COLO829 (cell line): ENCODE measurements at regions not wholly inside any gene's neighbourhood (a gene's known extent, or its start where the extent isn't known, plus 50 kb on each side); places are given as distances from the start of the nearest gene placed in this dataset.

ENCODE experiments used
- DNase-seq: peaks from one replicate; pipeline ENCODE4 v3.0.0; 2012; ENCODE audit warnings: low spot score

GRCh38 chr9:108676355-108676754, 179.4 kb downstream of the ACTL7B start:
- no peak for DNase-seq

DNA sequence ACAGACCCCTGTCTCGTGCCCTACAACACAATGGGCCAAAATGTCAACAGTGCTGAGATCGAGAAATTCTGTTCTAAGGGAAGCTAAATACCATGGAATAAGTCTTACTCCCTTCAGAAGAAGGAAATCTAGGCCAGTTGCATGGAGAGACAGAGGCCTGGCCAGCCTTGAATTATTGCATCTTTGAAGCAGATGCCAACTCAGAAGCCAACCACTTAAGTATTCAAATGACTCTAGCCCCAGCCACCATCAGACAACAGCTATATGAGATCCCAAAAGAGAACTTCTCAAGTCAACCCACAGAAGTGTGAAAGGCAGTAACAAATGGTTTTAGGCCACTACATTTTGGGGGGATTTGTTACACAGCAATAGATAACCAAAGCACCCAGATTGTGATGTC, 180.1 kb downstream of the ACTL7B start:
- no peak for DNase-seq

DNA sequence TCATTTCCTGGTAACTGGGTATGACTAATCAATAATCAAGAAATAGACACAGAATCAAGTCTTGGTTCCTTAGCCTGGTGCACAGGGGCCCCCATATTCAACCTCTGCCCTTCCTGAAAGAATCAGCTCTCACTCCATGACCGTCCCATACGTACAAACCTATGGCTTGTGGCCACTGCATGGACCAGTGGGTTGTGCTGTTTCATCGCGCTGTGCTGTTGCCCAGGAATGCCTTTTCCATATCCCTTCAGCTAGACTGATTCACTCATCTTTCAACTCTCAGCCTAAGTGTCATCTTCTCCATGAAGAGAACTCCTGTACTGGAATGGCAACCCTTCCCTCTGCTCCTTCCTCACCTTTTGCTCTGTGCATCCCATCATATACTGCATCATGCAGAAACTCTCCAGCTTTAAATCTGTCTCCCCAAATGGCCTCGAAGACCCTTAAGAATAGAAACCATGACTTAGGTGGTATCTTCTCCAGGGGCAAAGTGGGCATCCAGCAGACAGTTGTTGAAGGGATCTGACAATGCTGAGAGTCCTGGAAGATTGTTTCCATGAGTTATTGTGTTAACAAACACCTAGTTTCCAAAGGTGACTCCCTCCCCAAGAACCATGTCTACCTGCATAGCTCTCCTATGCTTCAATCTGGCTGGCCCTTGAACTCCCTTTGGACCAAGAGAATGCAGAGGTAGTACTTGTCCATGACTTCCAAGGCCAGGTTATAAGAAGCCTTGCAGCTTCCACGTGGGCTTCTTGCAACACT, 180.8 kb downstream of the ACTL7B start:
- DNase-seq = no peak

DNA sequence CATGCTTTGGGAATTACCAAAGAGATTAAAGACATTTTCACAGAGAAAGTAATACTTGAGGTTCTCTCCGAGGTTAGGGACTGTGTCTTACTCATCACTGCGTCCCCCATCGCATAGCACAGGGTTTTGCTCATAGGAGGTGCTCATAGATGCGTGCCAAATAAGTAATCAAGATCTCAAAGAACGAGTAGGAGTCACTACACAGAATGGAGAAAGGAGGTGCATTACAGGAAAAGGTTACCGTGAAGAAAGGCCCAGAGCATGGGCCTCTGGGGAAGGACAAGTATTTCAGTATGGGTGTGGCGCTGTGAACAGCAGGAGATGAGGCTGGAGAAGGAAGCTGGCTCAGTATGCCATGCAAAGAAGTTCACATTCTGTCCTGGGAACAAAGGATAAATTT, 182.4 kb downstream of the ACTL7B start:
- no peak for DNase-seq

GRCh38 chr9:108672475-108673190, 183.2 kb downstream of the ACTL7B start:
- no peak for DNase-seq

- DNase-seq = no peak
Observed at GRCh38 chr9:108671794-108672193, 184.0 kb downstream of the ACTL7B start.

DNA sequence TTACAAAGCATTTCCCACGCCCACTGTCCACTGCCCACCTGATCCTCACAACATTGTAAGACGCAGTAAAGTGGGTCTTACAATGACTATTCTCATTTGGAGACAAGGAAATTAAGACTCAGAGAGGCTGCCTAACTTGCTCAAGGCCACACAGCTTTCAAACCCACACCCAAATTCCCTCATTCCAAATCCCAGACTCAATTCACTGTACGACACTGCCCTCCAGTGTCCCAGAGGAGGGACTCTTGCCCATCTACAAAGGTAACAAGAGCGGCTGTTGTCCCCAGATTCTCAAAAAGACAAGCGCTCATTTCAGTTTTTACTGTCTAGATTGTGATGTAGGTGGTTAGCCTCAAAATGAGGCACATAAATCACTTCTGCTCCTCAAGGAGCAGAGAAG, 184.6 kb downstream of the ACTL7B start:
- DNase-seq = peak; percentile 58

DNA sequence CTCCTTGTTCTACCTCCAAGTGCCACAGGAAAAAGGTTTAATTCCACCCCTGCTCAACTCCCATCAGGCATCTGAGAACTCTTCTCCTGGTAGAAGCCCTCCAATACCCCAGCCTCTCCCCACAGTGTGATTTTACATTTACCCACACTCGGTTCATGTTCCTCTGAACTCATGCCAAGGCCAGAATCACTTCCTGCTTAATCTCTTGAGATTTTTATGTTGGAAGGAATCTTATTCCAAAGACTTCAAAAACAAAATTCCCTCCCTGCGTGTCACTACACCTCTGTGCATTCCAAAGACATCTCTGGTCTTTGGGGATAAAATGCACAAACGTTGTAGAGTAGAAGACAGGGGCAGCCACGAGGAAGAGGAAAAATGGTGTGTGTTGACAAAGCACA, 186.8 kb downstream of the ACTL7B start:
- DNase-seq = no peak

DNA sequence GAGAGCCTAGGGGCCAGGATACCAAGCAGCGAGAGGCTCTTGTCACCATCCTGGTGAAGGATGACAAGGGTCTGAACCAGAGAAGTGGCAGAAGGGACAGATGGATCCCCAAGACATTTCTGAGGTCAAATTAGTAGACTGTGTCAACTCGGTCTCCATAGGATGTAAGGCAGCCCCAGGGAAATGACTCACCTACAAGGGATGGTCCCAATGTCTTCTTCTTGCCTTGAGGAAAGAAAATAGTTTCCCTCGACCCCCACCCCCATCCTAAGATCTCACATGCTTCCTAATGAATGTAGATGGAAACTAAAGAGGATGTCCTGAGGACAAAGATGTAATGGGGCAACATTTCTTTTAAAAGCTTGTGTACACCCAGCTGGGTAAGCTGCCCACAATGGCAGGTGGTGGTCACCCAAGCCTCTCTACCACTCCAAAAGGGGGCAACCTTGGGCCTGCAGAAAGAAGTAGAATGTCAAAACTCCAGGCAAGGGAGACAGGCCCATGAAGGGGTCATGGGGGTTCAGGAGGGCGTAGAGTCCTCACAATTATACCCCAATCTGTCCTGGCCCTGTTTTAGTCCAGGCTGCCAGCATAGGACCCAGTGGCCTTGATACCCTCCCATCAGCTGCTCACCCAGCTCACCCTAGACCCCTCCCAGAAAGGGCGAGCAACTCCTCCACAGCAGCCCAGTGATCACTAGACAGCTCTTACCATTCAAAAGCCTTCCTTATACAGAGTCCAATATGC, 187.4 kb downstream of the ACTL7B start:
- no peak for DNase-seq

GRCh38 chr9:108666240-108666784, 189.5 kb downstream of the ACTL7B start:
- DNase-seq = no peak

DNA sequence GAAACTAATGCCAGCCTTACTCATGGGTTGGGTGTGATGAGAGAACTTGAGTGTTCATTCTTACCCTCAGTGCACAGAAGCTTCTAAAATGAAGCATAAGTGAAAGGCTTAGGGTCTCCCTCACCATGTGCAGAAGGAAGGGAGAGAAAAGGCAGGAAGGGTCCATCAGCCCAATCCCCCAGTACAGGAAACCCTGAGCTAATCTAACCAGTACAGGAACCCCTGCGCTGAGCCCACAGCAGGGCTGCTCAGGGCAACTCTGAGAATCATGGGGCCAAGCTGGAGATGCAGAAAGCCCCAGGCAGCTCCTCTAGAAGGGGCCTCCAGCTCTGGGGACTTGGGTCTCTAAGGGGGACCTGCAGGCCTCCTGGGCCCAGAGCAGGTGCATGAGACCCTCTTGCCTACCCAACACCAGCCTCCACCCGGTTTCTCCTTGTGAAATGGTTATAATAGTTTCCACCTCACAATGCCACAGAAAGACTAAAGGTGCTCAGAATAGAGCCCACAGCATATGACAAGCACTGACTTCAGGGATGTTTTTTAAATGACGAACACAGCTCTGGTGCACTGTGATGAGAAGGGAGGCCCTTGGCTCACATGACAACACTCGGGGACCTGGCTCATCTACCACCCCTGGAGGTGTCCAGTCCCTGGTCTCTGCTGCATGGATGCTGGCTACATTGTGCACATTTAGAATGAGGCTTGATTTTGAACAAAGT, 190.1 kb downstream of the ACTL7B start:
- no peak for DNase-seq

DNA sequence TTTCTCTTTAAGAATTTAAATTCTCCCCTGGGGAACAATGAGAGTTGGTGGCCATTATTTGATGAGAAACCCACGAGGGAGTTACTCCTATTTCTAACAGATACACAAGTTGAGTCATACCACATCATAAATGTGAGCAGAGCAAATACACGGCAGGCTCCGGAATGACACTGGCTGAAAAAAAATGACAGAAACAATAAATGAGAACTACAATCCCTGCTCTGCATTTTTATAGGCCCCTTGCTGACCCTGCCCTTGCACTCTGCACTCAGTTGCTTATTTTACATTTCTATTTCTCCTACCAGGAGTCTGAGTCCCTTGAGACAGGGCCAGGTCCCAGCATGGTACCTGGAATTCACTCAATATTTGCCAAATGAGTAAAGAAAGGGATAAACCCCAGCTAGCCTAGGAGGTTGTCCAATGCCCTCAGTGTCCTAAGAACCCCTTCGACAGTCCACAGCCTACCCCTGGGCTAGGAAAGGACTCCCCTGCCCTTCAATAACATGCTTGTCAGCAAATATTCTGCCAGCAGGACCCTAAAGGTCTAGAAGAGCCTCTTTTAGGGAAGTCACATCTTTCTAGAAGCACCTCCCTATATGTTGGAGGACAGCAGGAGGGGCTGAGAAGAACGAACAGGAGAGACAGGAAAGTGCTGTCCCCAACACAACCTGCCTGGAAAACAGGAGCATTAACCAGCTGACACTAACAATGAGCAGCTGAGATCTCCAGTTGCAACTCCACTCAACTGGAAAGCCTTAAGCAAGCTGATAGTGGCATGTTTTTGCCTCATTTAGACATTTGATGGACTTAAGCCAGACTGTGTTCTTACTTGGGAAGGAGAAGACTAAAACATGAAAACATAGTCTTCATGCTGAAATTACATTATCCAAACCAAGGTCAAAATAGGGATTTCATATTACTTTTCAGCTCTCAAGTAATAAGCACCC, 191.2 kb downstream of the ACTL7B start:
- DNase-seq = no peak

- no peak for DNase-seq
Observed at GRCh38 chr9:108663422-108663821, 192.4 kb downstream of the ACTL7B start.

DNA sequence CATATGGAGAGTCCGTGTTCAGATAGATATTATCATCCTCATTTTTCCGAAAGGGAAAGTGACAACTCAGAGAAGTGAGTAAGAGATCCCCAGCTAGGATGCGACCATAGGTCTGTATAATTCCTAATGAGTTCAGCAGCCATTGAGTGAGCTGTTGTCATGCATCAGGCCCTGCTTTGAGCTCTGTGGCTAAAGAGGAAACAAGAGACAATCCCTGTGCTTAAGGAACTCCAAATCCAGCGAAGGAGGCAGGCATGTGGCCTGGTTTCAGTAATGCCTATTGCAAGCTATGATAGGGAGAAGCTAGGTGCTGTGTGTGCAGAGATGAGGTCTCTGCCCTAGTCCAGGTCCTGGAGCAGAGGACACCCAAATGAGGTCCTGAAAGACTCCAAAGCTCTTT, 192.8 kb downstream of the ACTL7B start:
- no peak for DNase-seq

GRCh38 chr9:108662091-108662875, 193.5 kb downstream of the ACTL7B start:
- no peak for DNase-seq

DNA sequence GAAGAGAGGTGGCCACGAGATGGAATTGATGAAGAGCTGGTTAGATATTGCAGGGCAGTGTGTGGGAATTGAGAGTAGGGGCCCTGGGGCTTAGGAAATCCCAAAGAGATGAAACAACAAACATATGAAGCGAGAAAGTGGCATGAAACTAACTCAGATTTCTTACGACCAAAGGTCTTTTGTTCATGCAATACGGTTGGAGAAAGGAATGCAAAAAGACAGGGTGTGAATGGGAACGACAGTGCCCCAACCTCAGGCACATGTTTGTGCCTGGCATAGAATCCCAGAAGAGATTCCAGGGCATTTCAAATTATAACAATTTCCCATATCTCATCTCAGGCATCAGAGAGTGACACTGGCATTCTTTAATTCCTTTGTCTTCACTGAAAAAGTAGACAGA, 199.2 kb downstream of the ACTL7B start:
- no peak for DNase-seq

GRCh38 chr9:108655818-108656217, 200.0 kb downstream of the ACTL7B start:
- DNase-seq = no peak

DNA sequence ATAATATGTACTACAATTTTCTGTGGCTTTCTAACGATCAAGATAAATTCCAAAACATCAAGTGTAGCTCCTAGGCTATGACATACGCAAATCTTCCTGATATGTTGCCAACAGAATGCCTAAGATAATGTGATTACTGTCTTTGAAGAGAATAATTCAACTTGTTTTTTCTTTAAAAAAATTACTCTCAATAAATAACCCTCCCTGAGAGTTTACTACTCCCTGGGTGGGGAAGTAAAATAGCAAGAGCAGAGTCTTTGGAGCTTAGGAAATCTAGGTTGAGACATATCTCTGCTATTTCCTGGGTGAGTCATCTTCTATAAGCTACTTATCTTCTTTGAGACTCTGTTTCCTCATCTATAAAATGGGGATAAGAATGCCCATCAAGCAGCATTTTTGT, 201.2 kb downstream of the ACTL7B start:
- DNase-seq = no peak

DNA sequence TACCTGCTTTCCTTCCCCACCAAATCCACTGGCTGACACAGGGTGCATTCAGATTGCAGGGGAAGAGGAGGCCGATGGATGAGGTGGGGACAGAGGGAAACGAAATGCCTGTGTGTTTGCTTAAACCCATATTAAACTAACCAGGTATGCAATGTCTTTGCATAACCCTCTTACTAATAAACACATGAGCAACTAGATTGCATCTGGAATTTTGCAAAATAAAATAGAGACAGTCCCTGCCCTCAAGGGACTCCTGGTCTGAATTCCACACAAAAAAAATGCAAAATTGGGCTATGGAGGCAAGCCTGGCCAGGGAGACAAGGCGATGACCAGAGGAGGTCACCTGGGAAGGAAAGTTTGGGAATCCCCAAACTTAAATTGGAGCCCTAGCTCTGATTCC, 202.9 kb downstream of the ACTL7B start:
- no peak for DNase-seq

- DNase-seq = no peak
Observed at GRCh38 chr9:108650826-108651225, 205.0 kb downstream of the ACTL7B start.
